ENCODE measurements at regions not wholly inside any gene's neighbourhood (a gene's known extent, or its start where the extent isn't known, plus 50 kb on each side); places are given as distances from the start of the nearest gene placed in this dataset.

DNA sequence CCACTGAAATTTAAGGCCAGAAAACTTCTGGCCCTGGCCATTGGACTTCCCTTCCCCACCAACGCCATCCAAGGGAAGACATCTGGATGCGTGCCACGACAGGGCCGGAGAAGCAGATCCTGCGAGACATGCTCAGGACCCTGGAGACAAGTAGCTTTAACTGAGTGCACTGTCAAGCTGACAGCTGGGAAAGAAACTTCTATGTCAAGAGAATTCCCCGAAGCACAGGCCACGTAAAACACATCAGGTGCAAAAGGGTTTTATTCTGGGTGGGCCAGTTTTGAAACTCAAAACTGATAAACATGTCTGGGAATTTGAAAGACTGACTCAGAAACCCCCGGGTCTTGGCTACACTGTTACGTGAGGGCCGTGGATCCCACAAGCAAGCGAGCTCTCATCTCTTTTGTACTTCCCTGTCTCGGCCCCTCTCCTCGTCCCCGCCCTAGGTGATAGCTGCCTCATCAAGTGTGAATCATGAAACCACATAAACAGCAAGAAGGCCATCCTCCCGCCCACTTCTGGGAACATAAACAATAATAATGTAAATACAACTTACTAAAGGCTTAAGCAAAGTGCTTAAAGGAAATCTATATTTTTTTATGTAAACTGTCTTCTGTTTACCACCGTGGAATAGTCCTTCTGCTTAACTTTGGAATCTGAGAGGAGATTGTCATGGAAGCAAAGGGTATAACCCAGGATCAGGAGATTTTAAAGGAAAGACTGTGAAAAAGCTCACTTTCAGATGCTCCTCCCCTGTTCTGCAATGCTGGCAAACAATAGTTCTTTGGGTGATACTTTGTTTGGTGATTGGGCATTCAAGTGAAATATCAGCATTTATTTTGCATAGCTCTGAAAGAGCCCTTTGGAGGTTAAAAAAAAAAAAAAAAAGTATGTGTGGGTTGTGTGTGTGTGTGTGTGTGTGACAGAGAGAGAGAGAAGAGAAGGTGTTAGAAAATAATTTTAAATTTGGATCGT lies 406.0 kb upstream of the MAF start:
- no peak overlapping the region for H3K4me3 ChIP-seq
- no peaks in the 10 kb centered on the region for H3K4me1 ChIP-seq (ENCODE audit: low read depth)
- DNase-seq (ENCODE audit: low read depth in 1 of 2, low spot score in 1 of 2) = peak in 1 of 2 donors; percentile 2
- H3K27ac ChIP-seq = no peak overlapping the region
- TF ChIP-seq CTCF (IDR thresholded peaks at IDR 0.05; ENCODE audit: low read depth, low read length) = no peak
- no peaks in the 10 kb centered on the region for H3K36me3 ChIP-seq
- no peaks in the 10 kb centered on the region for H3K9me3 ChIP-seq (ENCODE audit: low read depth)
- peaks cover 83% of the 10 kb centered on the region for H3K27me3 ChIP-seq

DNA sequence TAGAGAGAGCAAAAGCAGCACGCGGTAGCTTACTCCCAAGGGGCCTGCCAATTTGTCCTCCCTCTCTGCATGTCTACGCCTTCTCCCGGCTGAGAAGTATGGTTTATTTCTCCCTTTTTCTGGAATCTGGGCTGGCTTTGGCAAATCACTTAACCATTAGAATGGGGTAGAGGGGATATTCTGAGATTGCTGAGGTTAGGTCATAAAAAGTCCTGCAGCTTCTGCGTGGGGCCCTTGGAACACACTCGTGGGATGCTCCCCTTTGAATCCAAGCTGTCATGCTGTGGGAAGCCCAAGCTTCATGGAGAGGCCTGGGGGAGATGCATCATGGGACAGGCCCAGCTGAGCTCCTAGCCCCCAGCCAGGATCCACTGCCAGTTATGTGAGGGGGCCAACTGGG lies 403.6 kb upstream of the MAF start:
- no peaks in the 10 kb centered on the region for H3K9me3 ChIP-seq (ENCODE audit: low read depth)
- no peak for TF ChIP-seq CTCF (IDR thresholded peaks at IDR 0.05; ENCODE audit: low read depth, low read length)
- peaks cover 84% of the 10 kb centered on the region for H3K27me3 ChIP-seq
- DNase-seq (ENCODE audit: low read depth in 1 of 2, low spot score in 1 of 2) = no peak
- no peak overlapping the region for H3K27ac ChIP-seq
- no peak overlapping the region for H3K4me3 ChIP-seq
- H3K4me1 ChIP-seq (ENCODE audit: low read depth) = no peaks in the 10 kb centered on the region
- no peaks in the 10 kb centered on the region for H3K36me3 ChIP-seq

GRCh38 chr16:80002261-80002660 lies 401.7 kb upstream of the MAF start:
- no peak for TF ChIP-seq CTCF (IDR thresholded peaks at IDR 0.05; ENCODE audit: low read depth, low read length)
- Histone ChIP-seq H3K4me3 (no peak overlapping the region), H3K27me3 (peaks cover 74% of the 10 kb centered on the region), H3K36me3 (no peaks in the 10 kb centered on the region), H3K4me1 (ENCODE audit: low read depth) (no peaks in the 10 kb centered on the region), H3K27ac (no peak overlapping the region), H3K9me3 (ENCODE audit: low read depth) (no peaks in the 10 kb centered on the region)
- no peak for DNase-seq (ENCODE audit: low read depth in 1 of 2, low spot score in 1 of 2)

DNA sequence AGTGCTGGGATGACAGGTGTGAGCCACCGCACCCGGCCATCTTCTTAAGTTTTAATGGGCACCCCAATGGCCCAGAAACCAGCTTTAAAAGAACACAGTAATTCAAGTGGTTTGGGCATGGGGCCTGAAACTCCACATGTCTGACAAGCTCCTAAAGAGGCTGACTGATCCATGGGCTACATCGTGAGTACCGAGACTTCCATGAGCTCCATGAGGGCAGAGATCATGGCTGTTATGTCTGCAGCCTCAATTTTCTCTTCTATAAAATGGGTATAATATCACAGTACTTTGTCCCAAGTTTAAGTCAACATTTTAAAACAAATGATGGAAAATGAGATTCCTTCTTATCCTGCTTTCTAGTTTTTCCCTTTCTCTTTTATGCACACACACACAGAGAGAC lies 397.6 kb upstream of the MAF start:
- H3K9me3 ChIP-seq (ENCODE audit: low read depth) = no peaks in the 10 kb centered on the region
- peaks cover 79% of the 10 kb centered on the region for H3K27me3 ChIP-seq
- H3K4me1 ChIP-seq (ENCODE audit: low read depth) = no peaks in the 10 kb centered on the region
- H3K4me3 ChIP-seq = no peak overlapping the region
- no peak for DNase-seq (ENCODE audit: low read depth in 1 of 2, low spot score in 1 of 2)
- TF ChIP-seq CTCF (IDR thresholded peaks at IDR 0.05; ENCODE audit: low read depth, low read length) = no peak
- H3K36me3 ChIP-seq = no peaks in the 10 kb centered on the region
- H3K27ac ChIP-seq = no peak overlapping the region

DNA sequence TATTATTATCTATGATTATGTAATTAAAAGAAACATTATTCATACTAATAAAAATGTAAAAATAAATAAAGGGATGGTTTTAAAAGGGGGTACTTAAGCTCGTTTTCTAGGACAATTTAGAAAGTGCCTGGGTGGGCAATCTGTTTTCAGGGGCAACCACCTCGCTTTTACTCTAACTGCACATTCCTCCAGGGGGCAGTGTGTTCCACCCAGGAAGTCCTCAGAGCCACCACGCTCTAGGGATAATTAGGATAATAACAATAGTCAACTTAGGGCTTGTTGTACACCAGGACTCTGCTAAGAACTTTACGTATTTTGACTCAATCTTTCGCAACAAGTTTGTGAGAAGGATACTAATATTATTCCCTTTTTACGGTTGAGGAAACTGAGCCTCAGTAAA lies 396.7 kb upstream of the MAF start:
- no peaks in the 10 kb centered on the region for H3K36me3 ChIP-seq
- no peak overlapping the region for H3K27ac ChIP-seq
- H3K4me3 ChIP-seq = no peak overlapping the region
- no peaks in the 10 kb centered on the region for H3K9me3 ChIP-seq (ENCODE audit: low read depth)
- peak; percentile 17 to 32 for DNase-seq (ENCODE audit: low read depth in 1 of 2, low spot score in 1 of 2)
- no peaks in the 10 kb centered on the region for H3K4me1 ChIP-seq (ENCODE audit: low read depth)
- H3K27me3 ChIP-seq = peaks cover 72% of the 10 kb centered on the region
- TF ChIP-seq CTCF (IDR thresholded peaks at IDR 0.05; ENCODE audit: low read depth, low read length) = peak; percentile 26
